Activated CD4-positive, alpha-beta T cell treated with anti-CD3 and anti-CD28 coated beads, Interleukin-2, Interleukin-6, amounts not matched to agents 100 ng/mL and 50 ng/mL, durations not matched to agents 16 hours and 8 hours (primary cell): ENCODE measurements at regions not wholly inside any gene's neighbourhood (a gene's known extent, or its start where the extent isn't known, plus 50 kb on each side); places are given as distances from the start of the nearest gene placed in this dataset.
"Not testable (repeated sequence)": the region's sequence is repeated elsewhere in the genome, so short reads cannot be mapped to it uniquely, and the experiment has no call there.

Experiments
- DNase-seq: peaks from one replicate; pipeline ENCODE4 v3.0.0-alpha.2; 2020

GRCh38 chr10:36538953-36539586, 586.3 kb upstream of the ANKRD30A start:
- DNase-seq: no peak

- DNase-seq: peak; percentile 16
Observed at GRCh38 chr10:36534471-36535002, 590.9 kb upstream of the ANKRD30A start.

GRCh38 chr10:36533861-36534260, 591.5 kb upstream of the ANKRD30A start:
- DNase-seq: no peak

GRCh38 chr10:36533316-36533715, 592.1 kb upstream of the ANKRD30A start:
- DNase-seq: no peak

GRCh38 chr10:36531621-36532020, 593.8 kb upstream of the ANKRD30A start:
- no peak for DNase-seq

GRCh38 chr10:36526033-36526432, 599.4 kb upstream of the ANKRD30A start:
- DNase-seq: no peak

- DNase-seq: not testable (repeated sequence)
Observed at GRCh38 chr10:36524126-36524525, 601.3 kb upstream of the ANKRD30A start.

GRCh38 chr10:36519909-36520308, 605.5 kb upstream of the ANKRD30A start:
- DNase-seq: no peak

- no peak for DNase-seq
Observed at GRCh38 chr10:36516281-36516680, 609.1 kb upstream of the ANKRD30A start.

GRCh38 chr10:36515319-36515718, 610.1 kb upstream of the ANKRD30A start:
- no peak for DNase-seq

- DNase-seq: no peak
Observed at GRCh38 chr10:36507715-36508114, 617.7 kb upstream of the ANKRD30A start.

- no peak for DNase-seq
Observed at GRCh38 chr10:36506697-36507496, 618.5 kb upstream of the ANKRD30A start.

GRCh38 chr10:36506261-36506660, 619.1 kb upstream of the ANKRD30A start:
- DNase-seq: no peak

- no peak for DNase-seq
Observed at GRCh38 chr10:36504758-36505157, 620.6 kb upstream of the ANKRD30A start.

- no peak for DNase-seq
Observed at GRCh38 chr10:36500266-36500665, 625.1 kb upstream of the ANKRD30A start.

GRCh38 chr10:36499693-36500092, 625.7 kb upstream of the ANKRD30A start:
- no peak for DNase-seq

- DNase-seq: no peak
Observed at GRCh38 chr10:36496758-36497157, 628.6 kb upstream of the ANKRD30A start.

GRCh38 chr10:36494371-36494770, 631.0 kb upstream of the ANKRD30A start:
- DNase-seq: no peak

- no peak for DNase-seq
Observed at GRCh38 chr10:36493516-36493880, 631.9 kb upstream of the ANKRD30A start.

- no peak for DNase-seq
Observed at GRCh38 chr10:36492590-36493515, 632.5 kb upstream of the ANKRD30A start.

- DNase-seq: no peak
Observed at GRCh38 chr10:36491926-36492325, 633.5 kb upstream of the ANKRD30A start.

GRCh38 chr10:36489611-36490228, 635.7 kb upstream of the ANKRD30A start:
- DNase-seq: no peak

GRCh38 chr10:36489181-36489580, 636.2 kb upstream of the ANKRD30A start:
- DNase-seq: no peak
